ENCODE measurements at regions not wholly inside any gene's neighbourhood (a gene's known extent, or its start where the extent isn't known, plus 50 kb on each side); places are given as distances from the start of the nearest gene placed in this dataset.
"Not testable (repeated sequence)": the region's sequence is repeated elsewhere in the genome, so short reads cannot be mapped to it uniquely, and the experiment has no call there.

DNA sequence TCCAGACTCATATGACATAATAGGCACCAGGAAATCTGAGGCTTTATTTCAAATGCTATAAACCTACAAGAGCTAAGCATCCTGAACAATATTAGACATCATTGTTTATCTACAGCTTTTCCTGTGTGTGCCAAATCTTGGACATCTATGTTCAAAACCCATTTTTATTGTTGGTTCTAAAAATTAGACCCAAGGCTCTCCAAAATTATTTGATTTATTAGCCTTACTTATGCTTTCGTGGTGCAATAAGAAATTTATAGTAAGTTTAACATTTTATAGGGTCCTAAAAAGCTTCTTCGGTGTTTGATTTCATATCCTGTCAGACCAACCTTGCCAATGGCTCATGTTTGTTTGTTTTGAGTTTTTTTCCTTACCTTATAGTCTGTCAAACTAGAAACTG lies 1014.5 kb upstream of the MANEA start:
- H3K9me3 Mint-ChIP-seq = no peaks in the 10 kb centered on the region
- no peak for DNase-seq
- no peaks in the 10 kb centered on the region for H3K27me3 Mint-ChIP-seq (ENCODE audit: low read depth, poor library complexity)
- no peaks in the 10 kb centered on the region for H3K4me1 Mint-ChIP-seq
- no peak overlapping the region for H3K4me3 Mint-ChIP-seq
- TF ChIP-seq, protein P1, sequence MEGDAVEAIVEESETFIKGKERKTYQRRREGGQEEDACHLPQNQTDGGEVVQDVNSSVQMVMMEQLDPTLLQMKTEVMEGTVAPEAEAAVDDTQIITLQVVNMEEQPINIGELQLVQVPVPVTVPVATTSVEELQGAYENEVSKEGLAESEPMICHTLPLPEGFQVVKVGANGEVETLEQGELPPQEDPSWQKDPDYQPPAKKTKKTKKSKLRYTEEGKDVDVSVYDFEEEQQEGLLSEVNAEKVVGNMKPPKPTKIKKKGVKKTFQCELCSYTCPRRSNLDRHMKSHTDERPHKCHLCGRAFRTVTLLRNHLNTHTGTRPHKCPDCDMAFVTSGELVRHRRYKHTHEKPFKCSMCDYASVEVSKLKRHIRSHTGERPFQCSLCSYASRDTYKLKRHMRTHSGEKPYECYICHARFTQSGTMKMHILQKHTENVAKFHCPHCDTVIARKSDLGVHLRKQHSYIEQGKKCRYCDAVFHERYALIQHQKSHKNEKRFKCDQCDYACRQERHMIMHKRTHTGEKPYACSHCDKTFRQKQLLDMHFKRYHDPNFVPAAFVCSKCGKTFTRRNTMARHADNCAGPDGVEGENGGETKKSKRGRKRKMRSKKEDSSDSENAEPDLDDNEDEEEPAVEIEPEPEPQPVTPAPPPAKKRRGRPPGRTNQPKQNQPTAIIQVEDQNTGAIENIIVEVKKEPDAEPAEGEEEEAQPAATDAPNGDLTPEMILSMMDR (IDR thresholded peaks at IDR 0.05) = no peak
- no peak overlapping the region for H3K27ac Mint-ChIP-seq
- no peaks in the 10 kb centered on the region for H3K36me3 Mint-ChIP-seq (ENCODE audit: low read depth)

DNA sequence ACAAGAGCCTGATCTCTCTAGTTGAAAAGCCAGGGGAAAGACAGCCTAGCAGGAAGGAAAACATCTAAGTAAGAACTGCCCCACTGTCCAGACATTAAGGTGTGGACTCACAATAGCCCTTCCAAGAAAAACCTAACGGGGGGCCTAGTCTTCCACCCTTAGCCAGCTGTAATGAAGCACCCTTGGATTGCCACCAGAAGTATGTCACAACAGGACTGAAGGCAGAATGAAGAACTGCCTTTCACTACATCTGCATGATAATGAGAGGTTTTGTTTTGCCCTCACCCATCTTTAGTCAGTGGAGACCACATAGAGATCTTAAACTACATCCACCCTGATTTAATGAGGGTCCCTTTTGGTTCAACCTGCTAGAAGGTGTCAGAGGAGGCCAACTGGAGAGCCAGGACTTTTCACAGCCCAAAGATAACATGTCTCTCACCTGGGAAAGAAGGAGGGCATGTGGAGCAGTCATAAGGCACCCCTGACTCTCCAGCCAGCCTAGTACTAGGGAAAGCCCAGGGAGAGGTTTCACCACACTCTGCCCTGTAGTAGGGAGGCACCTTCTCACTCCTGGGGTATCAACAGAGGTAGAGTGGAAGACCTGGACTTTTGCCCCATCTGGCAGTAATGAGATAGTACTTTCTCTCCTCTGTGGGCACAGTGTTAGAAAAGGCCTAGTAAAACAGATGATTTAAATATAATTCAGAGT lies 1017.4 kb upstream of the MANEA start:
- peaks cover 3% of the 10 kb centered on the region for H3K27me3 Mint-ChIP-seq (ENCODE audit: low read depth, poor library complexity)
- no peaks in the 10 kb centered on the region for H3K9me3 Mint-ChIP-seq
- no peak overlapping the region for H3K4me3 Mint-ChIP-seq
- no peak overlapping the region for H3K27ac Mint-ChIP-seq
- peaks cover under 1% of the 10 kb centered on the region for H3K4me1 Mint-ChIP-seq
- H3K36me3 Mint-ChIP-seq (ENCODE audit: low read depth) = no peaks in the 10 kb centered on the region
- TF ChIP-seq, protein P1 (IDR thresholded peaks at IDR 0.05) = no peak
- no peak for DNase-seq

DNA sequence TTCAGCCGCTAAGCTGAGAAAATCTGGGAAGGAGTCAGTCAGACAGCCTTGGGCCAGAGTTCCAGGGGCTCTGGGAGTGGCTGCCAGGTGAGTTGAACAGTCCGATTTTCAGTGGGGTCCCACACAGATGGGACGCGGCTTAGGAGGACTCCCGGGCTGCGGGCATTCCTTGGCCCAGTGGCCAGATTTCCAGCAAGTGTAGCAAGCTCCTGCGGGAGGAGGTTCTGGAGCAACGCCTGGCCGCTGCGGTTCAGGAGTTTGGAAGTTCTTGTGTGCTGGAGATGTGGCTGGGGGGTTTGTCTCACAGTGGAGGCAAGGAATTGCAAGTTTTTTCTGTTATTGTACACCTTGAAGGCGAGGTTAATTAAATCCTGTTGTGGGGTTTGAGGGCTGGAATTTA lies 1020.1 kb upstream of the MANEA start:
- not testable (repeated sequence) for H3K36me3 Mint-ChIP-seq (ENCODE audit: low read depth); H3K4me1 Mint-ChIP-seq; DNase-seq; H3K27me3 Mint-ChIP-seq (ENCODE audit: low read depth, poor library complexity); H3K4me3 Mint-ChIP-seq; H3K27ac Mint-ChIP-seq; H3K9me3 Mint-ChIP-seq

DNA sequence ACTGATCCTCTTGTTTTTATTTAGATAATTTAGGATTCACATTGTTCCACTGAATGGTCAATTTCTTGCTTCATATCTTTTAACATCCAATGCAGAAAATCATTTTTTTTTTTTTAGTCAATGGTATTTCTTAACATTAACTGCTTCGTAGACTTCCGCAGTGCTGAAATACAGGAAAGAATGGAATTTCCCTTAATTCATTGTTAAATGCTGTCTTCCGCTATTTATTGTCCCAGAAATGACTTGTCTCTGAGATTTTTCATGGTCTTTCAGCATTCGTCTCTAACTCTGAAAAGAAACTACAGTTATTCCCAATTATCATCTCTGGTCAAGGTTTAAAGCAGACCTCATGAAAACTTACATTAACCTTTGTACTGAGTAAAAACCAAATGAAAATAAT lies 1029.1 kb upstream of the MANEA start:
- no peaks in the 10 kb centered on the region for H3K27me3 Mint-ChIP-seq (ENCODE audit: low read depth, poor library complexity)
- no peak overlapping the region for H3K27ac Mint-ChIP-seq
- H3K9me3 Mint-ChIP-seq = no peaks in the 10 kb centered on the region

DNA sequence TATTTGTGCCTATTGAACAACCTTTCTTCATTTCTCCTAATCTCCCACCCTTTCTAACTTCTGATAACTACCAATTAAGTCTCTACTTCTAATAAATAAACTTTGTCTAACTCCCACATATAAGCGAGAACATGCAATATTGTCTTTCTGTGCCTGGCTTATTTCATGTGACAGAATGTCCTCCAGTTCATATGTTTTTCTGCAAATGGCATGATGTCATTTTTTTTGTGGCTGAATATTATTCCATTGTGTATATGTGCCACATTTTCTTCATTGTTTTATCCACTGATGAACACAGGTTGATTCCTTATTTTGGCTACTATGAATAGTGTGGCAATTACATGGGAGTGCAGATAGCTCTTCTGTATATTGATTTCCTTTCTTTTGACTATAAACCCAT lies 1041.5 kb upstream of the MANEA start:
- Mint-ChIP-seq H3K27me3 (ENCODE audit: low read depth, poor library complexity) (no peaks in the 10 kb centered on the region), H3K27ac (no peak overlapping the region), H3K4me1 (no peaks in the 10 kb centered on the region), H3K4me3 (no peak overlapping the region), H3K9me3 (no peaks in the 10 kb centered on the region), H3K36me3 (ENCODE audit: low read depth) (no peaks in the 10 kb centered on the region)
- TF ChIP-seq, protein P1 (IDR thresholded peaks at IDR 0.05) = no peak
- no peak for DNase-seq

More for the DNA sequence above, 1029.1 kb upstream of the MANEA start:
- Mint-ChIP-seq H3K36me3 (ENCODE audit: low read depth) (no peaks in the 10 kb centered on the region), H3K4me3 (no peak overlapping the region), H3K4me1 (no peaks in the 10 kb centered on the region)
- TF ChIP-seq, protein P1 (IDR thresholded peaks at IDR 0.05) = no peak
- no peak for DNase-seq

DNA sequence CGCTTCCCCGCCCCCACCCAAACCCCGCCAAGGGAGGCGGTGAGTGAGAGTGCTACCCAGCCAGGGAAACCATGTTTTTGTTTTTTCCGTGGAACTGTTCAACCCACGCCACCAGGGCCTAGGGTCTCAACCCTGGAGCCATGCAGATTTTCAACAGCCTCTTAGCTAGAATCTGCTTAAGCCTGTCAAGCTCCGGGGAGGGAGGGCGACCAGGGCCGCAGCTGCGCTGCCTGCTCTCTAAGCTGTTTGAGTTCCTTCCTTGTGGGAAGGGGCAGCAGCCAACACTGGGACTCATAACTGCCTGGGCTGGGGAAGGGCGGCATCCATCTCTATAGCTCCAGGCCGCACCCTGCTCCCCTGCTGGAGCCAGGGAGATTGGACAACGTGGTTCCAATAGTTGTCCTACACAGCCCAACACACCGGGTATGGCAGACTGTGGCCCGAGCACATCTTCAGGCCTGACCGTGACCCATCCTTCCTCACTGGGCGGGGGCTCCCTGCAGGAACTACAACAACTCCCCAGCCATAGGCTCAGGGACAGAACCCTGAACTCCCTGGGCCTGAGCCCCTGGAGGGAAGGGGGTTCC lies 1065.7 kb upstream of the MANEA start:
- H3K4me1 Mint-ChIP-seq = no peaks in the 10 kb centered on the region
- peaks cover 6% of the 10 kb centered on the region for H3K9me3 Mint-ChIP-seq
- no peaks in the 10 kb centered on the region for H3K27me3 Mint-ChIP-seq (ENCODE audit: low read depth, poor library complexity)
- TF ChIP-seq, protein P1 (IDR thresholded peaks at IDR 0.05) = no peak
- no peak overlapping the region for H3K27ac Mint-ChIP-seq
- DNase-seq = no peak
- no peaks in the 10 kb centered on the region for H3K36me3 Mint-ChIP-seq (ENCODE audit: low read depth)
- H3K4me3 Mint-ChIP-seq = no peak overlapping the region
